ENCODE measurements at regions not wholly inside any gene's neighbourhood (a gene's known extent, or its start where the extent isn't known, plus 50 kb on each side); places are given as distances from the start of the nearest gene placed in this dataset.

DNA sequence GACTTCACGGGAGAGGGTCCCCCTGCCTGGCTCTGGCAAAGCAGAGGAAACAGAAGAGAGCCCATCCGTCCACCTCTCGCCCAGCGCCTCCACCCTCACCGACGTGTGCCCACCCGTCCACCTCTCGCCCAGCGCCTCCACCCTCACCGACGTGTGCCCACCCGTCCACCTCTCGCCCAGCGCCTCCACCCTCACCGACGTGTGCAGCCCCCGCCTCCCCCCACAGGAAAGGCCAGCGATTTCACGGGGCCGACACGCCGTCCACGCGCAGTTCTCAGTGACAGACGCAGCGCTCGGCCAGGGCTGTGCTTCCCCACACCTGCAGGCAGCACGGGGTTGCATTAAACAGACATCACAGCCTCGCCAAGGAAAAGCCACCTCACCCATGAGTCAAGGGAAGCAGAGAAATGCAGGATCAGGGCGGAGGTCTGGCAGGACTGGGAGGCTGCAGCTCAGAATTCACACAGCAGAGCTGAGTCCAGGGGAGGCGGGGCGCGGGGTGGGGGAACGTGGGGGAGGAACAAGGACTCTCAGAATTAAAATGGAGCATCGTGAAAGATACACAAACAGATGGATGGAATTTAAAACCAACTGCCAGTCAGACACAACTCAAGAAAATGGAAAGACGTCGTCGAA is 377.7 kb downstream of the BRD1 start:
- TF ChIP-seq, protein P1, sequence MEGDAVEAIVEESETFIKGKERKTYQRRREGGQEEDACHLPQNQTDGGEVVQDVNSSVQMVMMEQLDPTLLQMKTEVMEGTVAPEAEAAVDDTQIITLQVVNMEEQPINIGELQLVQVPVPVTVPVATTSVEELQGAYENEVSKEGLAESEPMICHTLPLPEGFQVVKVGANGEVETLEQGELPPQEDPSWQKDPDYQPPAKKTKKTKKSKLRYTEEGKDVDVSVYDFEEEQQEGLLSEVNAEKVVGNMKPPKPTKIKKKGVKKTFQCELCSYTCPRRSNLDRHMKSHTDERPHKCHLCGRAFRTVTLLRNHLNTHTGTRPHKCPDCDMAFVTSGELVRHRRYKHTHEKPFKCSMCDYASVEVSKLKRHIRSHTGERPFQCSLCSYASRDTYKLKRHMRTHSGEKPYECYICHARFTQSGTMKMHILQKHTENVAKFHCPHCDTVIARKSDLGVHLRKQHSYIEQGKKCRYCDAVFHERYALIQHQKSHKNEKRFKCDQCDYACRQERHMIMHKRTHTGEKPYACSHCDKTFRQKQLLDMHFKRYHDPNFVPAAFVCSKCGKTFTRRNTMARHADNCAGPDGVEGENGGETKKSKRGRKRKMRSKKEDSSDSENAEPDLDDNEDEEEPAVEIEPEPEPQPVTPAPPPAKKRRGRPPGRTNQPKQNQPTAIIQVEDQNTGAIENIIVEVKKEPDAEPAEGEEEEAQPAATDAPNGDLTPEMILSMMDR (conservative IDR thresholded peaks at IDR 0.05; ENCODE audit: low read depth, low read length), result no peak
- TF ChIP-seq EZH2 (IDR thresholded peaks at IDR 0.05; ENCODE audit: low read length, unreplicated experiment) (no peak), EZH2phosphoT487 (IDR thresholded peaks at IDR 0.05; ENCODE audit: borderline replicate concordance, low read length) (no peak)

Measured in PC-3 (cell line).